ENCODE measurements at regions not wholly inside any gene's neighbourhood (a gene's known extent, or its start where the extent isn't known, plus 50 kb on each side); places are given as distances from the start of the nearest gene placed in this dataset.

GRCh38 chr6:23305325-23305943 lies 736.1 kb downstream of the HDGFL1 start:
- no peak for TF ChIP-seq CTCF (conservative IDR thresholded peaks at IDR 0.05; ENCODE audit: low read length)
- TF ChIP-seq EZH2phosphoT487 (IDR thresholded peaks at IDR 0.05; ENCODE audit: borderline replicate concordance) = no peak

Measured in Loucy (cell line).